K562 (cell line): ENCODE measurements at regions not wholly inside any gene's neighbourhood (a gene's known extent, or its start where the extent isn't known, plus 50 kb on each side); places are given as distances from the start of the nearest gene placed in this dataset.

ENCODE experiments used
- ATAC-seq: fragments of 200-7000 bp; cut with Tn5 transposase; 3 replicates; pipeline ENCODE4 v1.9.1; 2020; ENCODE audit warnings: moderate library complexity
- BruUV-seq: library from RNA; stranded (reverse); fragments of 400-500 nt; replicated peaks from 2 replicates; lab custom pipeline; 2021; lab: Mats Ljungman, UMichigan
- CTCF ChIA-PET: fragments of 300-600 bp; formaldehyde crosslinking; extraction: SDS; loops from one replicate; lab custom pipeline; 2021; ENCODE audit warnings: low intra/inter-chr PET ratio; lab: Yijun Ruan, JAX
- POLR2A ChIA-PET: fragments of 300-600, 350-650 bp; sonication (Branson Sonifier 250); formaldehyde crosslinking; extraction: SDS; loops from one replicate; lab custom pipeline; 2021; ENCODE audit warnings: antibody characterized with exemption, inconsistent platforms; lab: Yijun Ruan, JAX
- DNase-seq, 4 experiments: peaks; one replicate each; pipeline versions ENCODE4 v3.0.0 to v3.0.0-alpha.2; 2011 to 2018; ENCODE audit warnings: low spot score in 3 of 4, mixed read lengths in 3 of 4; ENCODE audit errors: extremely low read depth in 1 of 4
- FAIRE-seq: peaks from 2 replicates; lab custom pipeline; 2011; peaks lifted over from hg19 to GRCh38; lab: Jason Lieb, UNC
- H2AFZ ChIP-seq: 2 replicates; pipeline ENCODE4 v1.6.0; 2011; ENCODE audit warnings: low read depth, low read length, control low read depth, inconsistent platforms
- H3K27ac ChIP-seq: fragments of 200-600 bp; 3 replicates; pipeline ENCODE4 v1.8.0; 2011; ENCODE audit warnings: low read depth, mild to moderate bottlenecking, control low read depth, inconsistent platforms, low read length, moderate library complexity, mixed read lengths; ENCODE audit errors: extremely low read depth
- H3K27me3 ChIP-seq, 2 experiments: fragments of 300-600 bp in 1 of 2; 2 replicates in 1 of 2; 3 replicates in 1 of 2; pipeline versions ENCODE4 v1.6.0 to v1.8.0; 2011; ENCODE audit warnings: inconsistent platforms in 2 of 2, low read length in 2 of 2, mild to moderate bottlenecking in 1 of 2, mixed read lengths in 1 of 2, moderate library complexity in 1 of 2; ENCODE audit not compliant: control insufficient read depth in 2 of 2, insufficient read depth in 2 of 2
- H3K36me3 ChIP-seq: fragments of 300-600 bp; 3 replicates; pipeline ENCODE4 v1.8.0; 2011; ENCODE audit warnings: mild to moderate bottlenecking, low read length, inconsistent platforms; ENCODE audit not compliant: control insufficient read depth, insufficient read depth
- H3K4me1 ChIP-seq, 2 experiments: fragments of 200-600 bp in 1 of 2; replicated peaks in 1 of 2; 2 replicates in 1 of 2; 3 replicates in 1 of 2; pipeline versions ENCODE4 v1.5.1 to v1.8.0; 2011; ENCODE audit warnings: inconsistent platforms in 2 of 2, low read length in 2 of 2, mild to moderate bottlenecking in 1 of 2, mixed read lengths in 1 of 2, moderate library complexity in 1 of 2; ENCODE audit not compliant: control insufficient read depth in 2 of 2, insufficient read depth in 2 of 2
- H3K4me2 ChIP-seq: 2 replicates; pipeline ENCODE4 v1.6.1; 2011; ENCODE audit warnings: low read length, control low read depth, inconsistent platforms, mixed read lengths; ENCODE audit not compliant: insufficient read depth
- H3K4me3 ChIP-seq: fragments of 200-600 bp; sonication (generic), shearing (Covaris generic); 2 replicates; pipeline ENCODE4 v1.5.1; 2016; ENCODE audit warnings: control low read depth, inconsistent platforms
- H3K79me2 ChIP-seq: fragments of 200-600 bp; 3 replicates; pipeline ENCODE4 v1.8.0; 2011; ENCODE audit warnings: low read length, inconsistent platforms; ENCODE audit not compliant: control insufficient read depth, insufficient read depth
- H3K9ac ChIP-seq, 2 experiments: 2 replicates each; pipeline versions ENCODE4 v1.6.0 to v1.6.1; 2011; ENCODE audit warnings: low read depth in 2 of 2, low read length in 2 of 2, control low read depth in 1 of 2, inconsistent platforms in 1 of 2, mild to moderate bottlenecking in 1 of 2, mixed read lengths in 1 of 2; ENCODE audit not compliant: insufficient read depth in 1 of 2
- H3K9me1 ChIP-seq: one replicate; pipeline ENCODE4 v1.6.0; 2011; ENCODE audit warnings: inconsistent platforms, mild to moderate bottlenecking, low read length, moderate library complexity; ENCODE audit not compliant: control insufficient read depth, insufficient read depth
- H3K9me3 ChIP-seq: replicated peaks from 2 replicates; pipeline ENCODE4 v1.5.1; 2011; ENCODE audit warnings: low read depth, low read length, inconsistent platforms; ENCODE audit not compliant: control insufficient read depth, insufficient read depth
- H4K20me1 ChIP-seq: replicated peaks from 2 replicates; pipeline ENCODE4 v1.6.1; 2011; ENCODE audit warnings: low read length, inconsistent platforms, mixed read lengths; ENCODE audit not compliant: control insufficient read depth, insufficient read depth
- C11orf30 ChIP-seq: fragments of 450-650 bp; IDR thresholded peaks from 2 replicates; pipeline ENCODE4 v1.6.1; 2016; ENCODE audit warnings: low read depth, mild to moderate bottlenecking
- CLOCK ChIP-seq: fragments of 250-450 bp; sonication (Bioruptor Pico); IDR thresholded peaks from 2 replicates; pipeline ENCODE4 v1.4.0; 2020; ENCODE audit warnings: mild to moderate bottlenecking, moderate library complexity, borderline replicate concordance
- ELF4 ChIP-seq: fragments of 450-650 bp; formaldehyde crosslinking; IDR thresholded peaks from 2 replicates; pipeline ENCODE4 v1.4.0; 2022; ENCODE audit warnings: missing genetic modification characterization
- PATZ1 ChIP-seq: fragments of 250-450 bp; sonication (Bioruptor Pico); IDR thresholded peaks from 2 replicates; pipeline ENCODE4 v1.5.0; 2020; ENCODE audit warnings: mild to moderate bottlenecking, borderline replicate concordance
- SIRT6 ChIP-seq: IDR thresholded peaks from one replicate; pipeline ENCODE4 v1.6.1; 2012; ENCODE audit warnings: low read depth, mild to moderate bottlenecking, control low read depth, inconsistent platforms, low read length, moderate library complexity
- SRF ChIP-seq, 2 experiments: fragments of 250-450, 450-650 bp in 1 of 2; sonication (Bioruptor Pico) in 1 of 2; sonication (generic) in 1 of 2; formaldehyde crosslinking; IDR thresholded peaks; 2 replicates each; pipeline versions ENCODE4 v1.5.0 to v1.5.1; 2020 to 2022; ENCODE audit warnings: mild to moderate bottlenecking in 1 of 2, missing genetic modification reagents in 1 of 2
- THRAP3 ChIP-seq: fragments of 450-650 bp; IDR thresholded peaks from 2 replicates; pipeline ENCODE4 v1.6.1; 2016; ENCODE audit warnings: mild to moderate bottlenecking, inconsistent platforms, borderline replicate concordance
- ZNF184 ChIP-seq: sonication (generic); formaldehyde crosslinking; IDR thresholded peaks from 2 replicates; pipeline ENCODE4 v1.5.0; 2020; ENCODE audit warnings: missing genetic modification reagents
- WGBS: fragments of 100-300 bp; shearing (Covaris generic); methylation state at CpG from one replicate; pipeline ENCODE4 v1.1.6; 2016; ENCODE audit warnings: low coverage, mixed read lengths; ENCODE audit not compliant: insufficient coverage; ENCODE audit errors: missing lambda C conversion rate; 5-methylcytosine and 5-hydroxymethylcytosine counted together
- in situ Hi-C: fragments of 300-500 bp; cut with MboI; formaldehyde crosslinking; loops from 4 replicates; pipeline ENCODE4 v1.15.0; 2018; ENCODE audit warnings: inconsistent platforms, mixed read lengths
- intact Hi-C: fragments of 100-400 bp; cut with micrococcal nuclease; formaldehyde crosslinking; loops from 2 replicates; pipeline ENCODE4 v1.14.2; 2022

- no peaks in the 10 kb centered on the region for H4K20me1 ChIP-seq
- no peak for DNase-seq
- no peak for ATAC-seq
- no peak overlapping the region for H3K27ac ChIP-seq
- no peak overlapping the region for H3K4me3 ChIP-seq
- H3K79me2 ChIP-seq = no peaks in the 10 kb centered on the region
- no peak for FAIRE-seq
- no peak overlapping the region for H2AFZ ChIP-seq
- H3K9ac ChIP-seq = no peak overlapping the region
- no peak for TF ChIP-seq ZNF184 (CRISPR knock-in tag)
- TF ChIP-seq ELF4 = no peak
- no peak for TF ChIP-seq SIRT6
- TF ChIP-seq C11orf30 = no peak
- TF ChIP-seq CLOCK (CRISPR knock-in tag) = no peak
- TF ChIP-seq THRAP3 = no peak
- TF ChIP-seq PATZ1 (CRISPR knock-in tag) = no peak
- no peak for TF ChIP-seq SRF (CRISPR knock-in tag; IDR thresholded peaks at IDR 0.05)
- 3% methylated on average over 2 of the region's 2 CpGs for WGBS
- H3K27me3 ChIP-seq = no peaks in the 10 kb centered on the region
- POLR2A ChIA-PET = no interaction called here
- BruUV-seq = no TSS peak
- H3K36me3 ChIP-seq = no peaks in the 10 kb centered on the region
- H3K9me1 ChIP-seq = no peaks in the 10 kb centered on the region
- H3K9me3 ChIP-seq = no peaks in the 10 kb centered on the region
- intact Hi-C loops = no loop called here
- no peaks in the 10 kb centered on the region for H3K4me1 ChIP-seq
- H3K4me2 ChIP-seq = no peak overlapping the region
- CTCF ChIA-PET = no interaction called here
- in situ Hi-C loops = no loop called here
Observed at GRCh38 chr20:54950304-54950703, 474.9 kb downstream of the DOK5 start.
